ENCODE measurements at regions not wholly inside any gene's neighbourhood (a gene's known extent, or its start where the extent isn't known, plus 50 kb on each side); places are given as distances from the start of the nearest gene placed in this dataset.
"Not testable (repeated sequence)": the region's sequence is repeated elsewhere in the genome, so short reads cannot be mapped to it uniquely, and the experiment has no call there.

- no peak for TF ChIP-seq CTCF (conservative IDR thresholded peaks at IDR 0.05)
- Mint-ChIP-seq H3K27ac (ENCODE audit: unreplicated experiment) (no peak overlapping the region), H3K27me3 (ENCODE audit: low read depth) (no peaks in the 10 kb centered on the region), H3K9me3 (peaks cover 6% of the 10 kb centered on the region), H3K36me3 (ENCODE audit: low read depth) (peaks cover 3% of the 10 kb centered on the region), H3K4me3 (no peak overlapping the region), H3K4me1 (no peaks in the 10 kb centered on the region)
- no peak for DNase-seq (ENCODE audit: low read depth, low spot score)
These were observed 80.6 kb upstream of the HMCN1 start for GRCh38 chr1:185653615-185654014.

GRCh38 chr1:185652348-185652747 is 81.8 kb upstream of the HMCN1 start:
- Mint-ChIP-seq H3K4me3 (no peak overlapping the region), H3K4me1 (peaks cover 9% of the 10 kb centered on the region), H3K27ac (ENCODE audit: unreplicated experiment) (no peak overlapping the region), H3K9me3 (peaks cover 9% of the 10 kb centered on the region), H3K27me3 (ENCODE audit: low read depth) (no peaks in the 10 kb centered on the region), H3K36me3 (ENCODE audit: low read depth) (peaks cover 7% of the 10 kb centered on the region)
- no peak for TF ChIP-seq CTCF (conservative IDR thresholded peaks at IDR 0.05)
- DNase-seq (ENCODE audit: low read depth, low spot score): no peak

- Mint-ChIP-seq H3K4me3 (no peak overlapping the region), H3K4me1 (peaks cover 25% of the 10 kb centered on the region), H3K27me3 (ENCODE audit: low read depth) (no peaks in the 10 kb centered on the region), H3K27ac (ENCODE audit: unreplicated experiment) (no peak overlapping the region), H3K36me3 (ENCODE audit: low read depth) (peaks cover 7% of the 10 kb centered on the region), H3K9me3 (peaks cover 9% of the 10 kb centered on the region)
- no peak for TF ChIP-seq CTCF (conservative IDR thresholded peaks at IDR 0.05)
- DNase-seq (ENCODE audit: low read depth, low spot score): no peak
These were observed 83.5 kb upstream of the HMCN1 start for GRCh38 chr1:185650602-185651230.

GRCh38 chr1:185648858-185649589 is 85.2 kb upstream of the HMCN1 start:
- H3K27ac Mint-ChIP-seq (ENCODE audit: unreplicated experiment): no peak overlapping the region
- H3K36me3 Mint-ChIP-seq (ENCODE audit: low read depth): peaks cover 7% of the 10 kb centered on the region
- TF ChIP-seq CTCF (conservative IDR thresholded peaks at IDR 0.05): no peak
- H3K9me3 Mint-ChIP-seq: peaks cover 17% of the 10 kb centered on the region
- H3K4me3 Mint-ChIP-seq: no peak overlapping the region
- H3K4me1 Mint-ChIP-seq: peaks cover 33% of the 10 kb centered on the region
- H3K27me3 Mint-ChIP-seq (ENCODE audit: low read depth): no peaks in the 10 kb centered on the region
- no peak for DNase-seq (ENCODE audit: low read depth, low spot score)

- not testable (repeated sequence) for H3K4me3 Mint-ChIP-seq; H3K27ac Mint-ChIP-seq (ENCODE audit: unreplicated experiment); H3K36me3 Mint-ChIP-seq (ENCODE audit: low read depth); H3K27me3 Mint-ChIP-seq (ENCODE audit: low read depth); DNase-seq (ENCODE audit: low read depth, low spot score)
- peaks cover 17% of the 10 kb centered on the region for H3K9me3 Mint-ChIP-seq
- peaks cover 33% of the 10 kb centered on the region for H3K4me1 Mint-ChIP-seq
These were observed 86.5 kb upstream of the HMCN1 start for GRCh38 chr1:185647597-185648267.
